Ascending aorta (tissue), 2 donors: ENCODE measurements at regions not wholly inside any gene's neighbourhood (a gene's known extent, or its start where the extent isn't known, plus 50 kb on each side); places are given as distances from the start of the nearest gene placed in this dataset.

Source experiments
- DNase-seq, 2 donors: peaks; one replicate each; pipeline ENCODE4 v3.0.0-alpha.2; 2019; ENCODE audit warnings: low spot score in 2 of 2
- H3K27ac ChIP-seq, 2 donors: fragments of 200-600 bp; sonication (generic); one replicate each; pipeline ENCODE4 v1.5.1; 2016 to 2017; ENCODE audit warnings: mild to moderate bottlenecking in 1 of 2
- H3K27me3 ChIP-seq: fragments of 200-600 bp; sonication (generic); one replicate; pipeline ENCODE4 v1.5.1; 2017
- H3K36me3 ChIP-seq, 2 donors: fragments of 200-600 bp; sonication (generic); one replicate each; pipeline ENCODE4 v1.5.1; 2016
- H3K4me1 ChIP-seq, 2 donors: fragments of 200-600 bp; sonication (generic); one replicate each; pipeline ENCODE4 v1.5.1; 2016 to 2017; ENCODE audit warnings: mild to moderate bottlenecking in 1 of 2
- H3K4me3 ChIP-seq, 2 donors: fragments of 200-600 bp; sonication (generic); one replicate each; pipeline ENCODE4 v1.5.1; 2016 to 2017; ENCODE audit warnings: mild to moderate bottlenecking in 1 of 2
- H3K9me3 ChIP-seq, 2 donors: fragments of 200-600 bp; sonication (generic); one replicate each; pipeline ENCODE4 v1.5.1; 2016
- intact Hi-C: fragments of 100-400 bp; cut with DNase I; formaldehyde crosslinking; loops from one replicate; pipeline ENCODE4 v1.15.1; 2023
- TF ChIP-seq, protein P1 (sequence below), 3 experiments: fragments of 200-600 bp in 2 of 3; fragments of 450-650 bp in 1 of 3; sonication (generic) in 2 of 3; IDR thresholded peaks; one replicate each; pipeline ENCODE4 v1.5.1; 2016 to 2019; ENCODE audit warnings: antibody characterized with exemption in 3 of 3, mild to moderate bottlenecking in 1 of 3, moderate library complexity in 1 of 3

DNA sequence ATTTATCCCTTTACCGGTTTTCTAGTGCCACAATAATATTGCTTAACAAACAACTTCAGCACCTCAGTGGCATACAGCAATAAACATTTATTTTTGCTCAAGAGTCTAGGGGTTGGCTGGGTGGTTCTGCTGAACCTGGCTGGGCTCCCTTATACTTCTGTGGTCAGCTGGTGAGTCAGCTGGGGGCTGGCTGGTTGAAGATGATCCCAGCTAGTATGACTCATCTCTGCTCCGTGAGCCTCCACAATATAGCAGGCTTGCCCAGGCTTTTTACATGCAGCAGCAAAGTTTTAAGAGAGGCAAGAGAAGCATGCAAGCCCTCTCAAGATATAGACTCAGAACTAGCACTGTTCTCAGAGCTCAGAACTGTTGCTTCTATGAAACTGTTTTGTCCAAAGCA is 523.5 kb upstream of the CLINT1 start:
- Histone ChIP-seq H3K4me3 (no peak overlapping the region), H3K9me3 (no peaks in the 10 kb centered on the region), H3K4me1 (peaks cover 0 to 12% of the 10 kb centered on the region in 2 donors), H3K27me3 (no peaks in the 10 kb centered on the region), H3K36me3 (no peaks in the 10 kb centered on the region), H3K27ac (no peak overlapping the region)
- intact Hi-C loops, result no loop called here
- DNase-seq, result peak; percentile 68 to 88
- TF ChIP-seq, protein P1, sequence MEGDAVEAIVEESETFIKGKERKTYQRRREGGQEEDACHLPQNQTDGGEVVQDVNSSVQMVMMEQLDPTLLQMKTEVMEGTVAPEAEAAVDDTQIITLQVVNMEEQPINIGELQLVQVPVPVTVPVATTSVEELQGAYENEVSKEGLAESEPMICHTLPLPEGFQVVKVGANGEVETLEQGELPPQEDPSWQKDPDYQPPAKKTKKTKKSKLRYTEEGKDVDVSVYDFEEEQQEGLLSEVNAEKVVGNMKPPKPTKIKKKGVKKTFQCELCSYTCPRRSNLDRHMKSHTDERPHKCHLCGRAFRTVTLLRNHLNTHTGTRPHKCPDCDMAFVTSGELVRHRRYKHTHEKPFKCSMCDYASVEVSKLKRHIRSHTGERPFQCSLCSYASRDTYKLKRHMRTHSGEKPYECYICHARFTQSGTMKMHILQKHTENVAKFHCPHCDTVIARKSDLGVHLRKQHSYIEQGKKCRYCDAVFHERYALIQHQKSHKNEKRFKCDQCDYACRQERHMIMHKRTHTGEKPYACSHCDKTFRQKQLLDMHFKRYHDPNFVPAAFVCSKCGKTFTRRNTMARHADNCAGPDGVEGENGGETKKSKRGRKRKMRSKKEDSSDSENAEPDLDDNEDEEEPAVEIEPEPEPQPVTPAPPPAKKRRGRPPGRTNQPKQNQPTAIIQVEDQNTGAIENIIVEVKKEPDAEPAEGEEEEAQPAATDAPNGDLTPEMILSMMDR (IDR thresholded peaks at IDR 0.05), result no peak

GRCh38 chr5:158381614-158382160 is 522.7 kb upstream of the CLINT1 start:
- H3K36me3 ChIP-seq, result no peaks in the 10 kb centered on the region
- no peak overlapping the region for H3K27ac ChIP-seq
- H3K27me3 ChIP-seq, result no peaks in the 10 kb centered on the region
- no peak overlapping the region for H3K4me3 ChIP-seq
- DNase-seq, result no peak
- TF ChIP-seq, protein P1 (IDR thresholded peaks at IDR 0.05), result no peak
- intact Hi-C loops, result no loop called here
- H3K4me1 ChIP-seq, result peaks cover 0 to 12% of the 10 kb centered on the region in 2 donors
- no peaks in the 10 kb centered on the region for H3K9me3 ChIP-seq

DNA sequence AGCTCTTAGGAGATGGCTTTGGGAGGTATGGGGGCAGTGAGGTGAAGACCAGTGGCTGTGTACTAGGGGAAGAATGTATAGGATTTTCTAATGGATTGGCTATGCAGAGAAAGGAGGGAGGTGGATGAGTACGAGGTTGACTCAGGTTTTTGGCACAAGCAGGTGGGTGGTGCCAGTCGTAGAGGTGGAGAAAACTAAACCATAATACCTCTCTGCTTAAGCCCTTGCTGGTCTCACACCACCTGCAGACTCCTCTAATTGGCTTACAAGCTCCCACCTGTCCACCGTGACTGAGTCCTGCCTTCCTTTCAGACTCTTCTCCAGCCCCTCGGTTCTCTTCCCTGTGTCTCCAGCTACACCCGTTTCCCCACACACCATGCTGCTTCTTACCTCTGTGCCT is 521.7 kb upstream of the CLINT1 start:
- Histone ChIP-seq H3K4me3 (no peak overlapping the region), H3K4me1 (peaks cover 0 to 12% of the 10 kb centered on the region in 2 donors), H3K36me3 (no peaks in the 10 kb centered on the region), H3K27ac (no peak overlapping the region), H3K27me3 (no peaks in the 10 kb centered on the region), H3K9me3 (no peaks in the 10 kb centered on the region)
- DNase-seq, result no peak
- intact Hi-C loops, result no loop called here
- TF ChIP-seq, protein P1 (IDR thresholded peaks at IDR 0.05), result no peak

DNA sequence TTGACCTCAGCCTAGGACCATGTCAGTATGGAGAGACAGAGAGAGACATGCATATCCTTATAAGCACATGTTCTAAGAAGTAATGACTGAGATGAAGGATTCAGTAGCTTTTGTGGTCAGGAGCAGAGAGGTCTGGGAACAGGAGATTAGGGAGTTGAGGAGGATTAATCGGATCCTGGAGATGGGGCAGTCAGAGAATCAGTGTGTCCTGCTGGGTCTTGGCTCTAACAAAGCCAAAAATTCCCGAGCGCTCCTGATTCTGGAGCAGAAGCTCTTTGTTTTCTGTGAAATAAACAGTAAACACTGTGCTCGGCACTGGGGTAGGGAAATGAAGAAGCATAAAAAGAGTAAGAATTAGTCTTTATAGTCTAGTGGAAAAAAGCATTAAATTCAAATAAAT is 520.0 kb upstream of the CLINT1 start:
- intact Hi-C loops, result no loop called here

DNA sequence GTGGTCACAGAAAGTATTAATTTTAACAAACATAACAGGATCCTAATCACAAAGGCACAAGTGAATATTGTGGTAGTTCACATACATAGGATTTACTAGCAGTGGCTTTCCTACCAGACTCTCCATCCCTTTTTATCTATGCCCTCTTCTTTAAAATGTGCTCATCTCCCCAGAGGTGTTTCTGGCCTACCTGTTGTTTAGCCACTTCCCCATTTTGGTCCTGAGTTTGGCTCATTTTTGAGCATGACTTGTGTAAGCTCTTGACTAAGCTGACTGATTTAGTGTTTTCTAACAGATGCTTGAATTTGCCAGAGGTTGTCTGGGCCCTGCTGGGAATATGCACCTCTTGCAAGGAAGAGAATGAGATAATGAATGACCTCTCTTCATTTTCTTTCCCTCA is 517.7 kb upstream of the CLINT1 start:
- Histone ChIP-seq H3K27ac (no peak overlapping the region), H3K4me3 (no peak overlapping the region), H3K4me1 (no peaks in the 10 kb centered on the region), H3K27me3 (no peaks in the 10 kb centered on the region), H3K9me3 (no peaks in the 10 kb centered on the region), H3K36me3 (no peaks in the 10 kb centered on the region)
- TF ChIP-seq, protein P1 (IDR thresholded peaks at IDR 0.05), result no peak
- no peak for DNase-seq
- intact Hi-C loops, result no loop called here

More for the DNA sequence above, 520.0 kb upstream of the CLINT1 start:
- H3K4me1 ChIP-seq, result peaks cover 0 to 10% of the 10 kb centered on the region in 2 donors
- TF ChIP-seq, protein P1 (IDR thresholded peaks at IDR 0.05), result no peak
- no peaks in the 10 kb centered on the region for H3K9me3 ChIP-seq
- no peak overlapping the region for H3K27ac ChIP-seq
- no peaks in the 10 kb centered on the region for H3K36me3 ChIP-seq
- no peaks in the 10 kb centered on the region for H3K27me3 ChIP-seq
- no peak for DNase-seq
- no peak overlapping the region for H3K4me3 ChIP-seq

DNA sequence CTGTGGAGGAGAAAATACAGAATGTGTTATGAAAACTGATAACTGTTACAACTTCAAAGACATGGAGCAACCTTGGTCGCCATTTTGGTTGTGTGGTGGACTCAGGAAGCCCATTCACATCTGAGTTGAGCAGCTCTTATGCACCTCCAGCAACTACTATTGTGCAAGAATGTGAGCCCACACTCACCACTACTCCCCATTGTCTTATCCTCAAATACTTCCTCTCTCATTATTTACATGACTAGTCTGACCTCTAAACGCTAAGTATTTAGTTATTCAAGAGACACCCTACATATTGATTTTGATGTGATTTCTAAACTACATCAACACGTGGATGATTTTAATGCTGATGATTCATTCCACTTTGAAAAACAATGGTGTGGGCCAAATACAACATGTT is 516.6 kb upstream of the CLINT1 start:
- Histone ChIP-seq H3K4me1 (no peaks in the 10 kb centered on the region), H3K27me3 (no peaks in the 10 kb centered on the region), H3K27ac (no peak overlapping the region), H3K9me3 (no peaks in the 10 kb centered on the region), H3K36me3 (no peaks in the 10 kb centered on the region), H3K4me3 (no peak overlapping the region)
- intact Hi-C loops, result no loop called here
- DNase-seq, result no peak
- TF ChIP-seq, protein P1 (IDR thresholded peaks at IDR 0.05), result no peak
